Vagina (tissue), 2 donors: ENCODE measurements at regions not wholly inside any gene's neighbourhood (a gene's known extent, or its start where the extent isn't known, plus 50 kb on each side); places are given as distances from the start of the nearest gene placed in this dataset. TPM values are rescaled to one million over a fixed set of nuclear protein-coding genes. Genes with fewer than 3 reads are reported as not detected.

Experiments
- DNase-seq, 2 donors: peaks; one replicate each; pipeline ENCODE4 v3.0.0-alpha.2; 2017; ENCODE audit errors: extremely low spot score in 2 of 2
- H3K27ac ChIP-seq: fragments of 200-600 bp; sonication (generic); one replicate; pipeline ENCODE4 v1.5.1; 2019
- H3K27me3 ChIP-seq: fragments of 200-600 bp; sonication (generic); one replicate; pipeline ENCODE4 v1.5.1; 2019
- H3K36me3 ChIP-seq, 2 donors: fragments of 200-600 bp; sonication (generic); one replicate each; pipeline ENCODE4 v1.5.1; 2017 to 2019
- H3K4me1 ChIP-seq: fragments of 200-600 bp; sonication (generic); one replicate; pipeline ENCODE4 v1.5.1; 2019
- H3K4me3 ChIP-seq, 2 donors: fragments of 200-600 bp; sonication (generic); 1 replicate in 1 of 2; 2 replicates in 1 of 2; pipeline ENCODE4 v1.5.1; 2016 to 2019
- H3K9me3 ChIP-seq: fragments of 200-600 bp; sonication (generic); one replicate; pipeline ENCODE4 v1.5.1; 2019
- POLR2A ChIP-seq, 2 donors: fragments of 450-650 bp; IDR thresholded peaks; one replicate each; pipeline ENCODE4 v1.6.1; 2017; ENCODE audit warnings: antibody characterized with exemption in 2 of 2, mild to moderate bottlenecking in 2 of 2, moderate library complexity in 2 of 2
- POLR2AphosphoS5 ChIP-seq, 2 donors: sonication (generic); formaldehyde crosslinking; IDR thresholded peaks; one replicate each; pipeline ENCODE4 v1.9.0; 2017; ENCODE audit warnings: antibody characterized with exemption in 2 of 2, mild to moderate bottlenecking in 2 of 2, low read depth in 1 of 2; ENCODE audit not compliant: insufficient read depth in 1 of 2
- intact Hi-C: fragments of 100-400 bp; cut with DNase I; formaldehyde crosslinking; loops from one replicate; pipeline ENCODE4 v1.15.1; 2023
- small RNA-seq: library from RNA; depleted of rRNA; stranded (forward); fragments of <200 nt; gene quantifications from one replicate; pipeline ENCODE3, GENCODE V24; 2016
- TF ChIP-seq, protein P1 (sequence below), 3 experiments: fragments of 450-650 bp in 2 of 3; fragments of 200-600 bp in 1 of 3; sonication (generic) in 1 of 3; IDR thresholded peaks; one replicate each; pipeline ENCODE4 v1.5.1; 2017 to 2019; ENCODE audit warnings: antibody characterized with exemption in 3 of 3, mild to moderate bottlenecking in 2 of 3, moderate library complexity in 2 of 3

DNA sequence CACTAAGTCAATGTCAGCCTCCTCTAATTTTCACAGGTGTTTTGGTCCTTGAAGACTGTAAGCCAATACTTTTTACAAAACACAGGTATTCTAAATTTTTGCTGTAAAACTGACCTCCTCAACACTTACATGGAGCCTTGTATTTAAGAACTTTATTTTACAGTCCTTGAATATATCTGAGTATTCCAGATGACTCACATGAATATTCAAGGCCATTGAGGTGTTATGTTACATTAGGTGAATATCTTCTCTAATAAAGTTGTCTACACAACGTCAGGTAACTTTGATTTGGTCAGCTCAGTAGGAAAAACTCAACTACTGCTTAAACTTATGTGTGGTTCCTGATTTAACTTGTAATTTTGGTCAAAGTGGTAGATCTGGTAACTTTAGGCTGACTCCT, 254.2 kb downstream of the OLFM3 start:
- no peaks in the 10 kb centered on the region for H3K9me3 ChIP-seq
- H3K4me1 ChIP-seq: no peaks in the 10 kb centered on the region
- no peak for DNase-seq
- H3K27ac ChIP-seq: no peak overlapping the region
- H3K27me3 ChIP-seq: no peaks in the 10 kb centered on the region
- H3K4me3 ChIP-seq: no peak overlapping the region
- TF ChIP-seq POLR2AphosphoS5 (IDR thresholded peaks at IDR 0.05; ENCODE audit: insufficient read depth in 1 of 2, low read depth in 1 of 2): no peak
- no peak for TF ChIP-seq POLR2A (IDR thresholded peaks at IDR 0.05)
- TF ChIP-seq, protein P1, sequence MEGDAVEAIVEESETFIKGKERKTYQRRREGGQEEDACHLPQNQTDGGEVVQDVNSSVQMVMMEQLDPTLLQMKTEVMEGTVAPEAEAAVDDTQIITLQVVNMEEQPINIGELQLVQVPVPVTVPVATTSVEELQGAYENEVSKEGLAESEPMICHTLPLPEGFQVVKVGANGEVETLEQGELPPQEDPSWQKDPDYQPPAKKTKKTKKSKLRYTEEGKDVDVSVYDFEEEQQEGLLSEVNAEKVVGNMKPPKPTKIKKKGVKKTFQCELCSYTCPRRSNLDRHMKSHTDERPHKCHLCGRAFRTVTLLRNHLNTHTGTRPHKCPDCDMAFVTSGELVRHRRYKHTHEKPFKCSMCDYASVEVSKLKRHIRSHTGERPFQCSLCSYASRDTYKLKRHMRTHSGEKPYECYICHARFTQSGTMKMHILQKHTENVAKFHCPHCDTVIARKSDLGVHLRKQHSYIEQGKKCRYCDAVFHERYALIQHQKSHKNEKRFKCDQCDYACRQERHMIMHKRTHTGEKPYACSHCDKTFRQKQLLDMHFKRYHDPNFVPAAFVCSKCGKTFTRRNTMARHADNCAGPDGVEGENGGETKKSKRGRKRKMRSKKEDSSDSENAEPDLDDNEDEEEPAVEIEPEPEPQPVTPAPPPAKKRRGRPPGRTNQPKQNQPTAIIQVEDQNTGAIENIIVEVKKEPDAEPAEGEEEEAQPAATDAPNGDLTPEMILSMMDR (IDR thresholded peaks at IDR 0.05): no peak
- intact Hi-C loops: no loop called here
- no peaks in the 10 kb centered on the region for H3K36me3 ChIP-seq

DNA sequence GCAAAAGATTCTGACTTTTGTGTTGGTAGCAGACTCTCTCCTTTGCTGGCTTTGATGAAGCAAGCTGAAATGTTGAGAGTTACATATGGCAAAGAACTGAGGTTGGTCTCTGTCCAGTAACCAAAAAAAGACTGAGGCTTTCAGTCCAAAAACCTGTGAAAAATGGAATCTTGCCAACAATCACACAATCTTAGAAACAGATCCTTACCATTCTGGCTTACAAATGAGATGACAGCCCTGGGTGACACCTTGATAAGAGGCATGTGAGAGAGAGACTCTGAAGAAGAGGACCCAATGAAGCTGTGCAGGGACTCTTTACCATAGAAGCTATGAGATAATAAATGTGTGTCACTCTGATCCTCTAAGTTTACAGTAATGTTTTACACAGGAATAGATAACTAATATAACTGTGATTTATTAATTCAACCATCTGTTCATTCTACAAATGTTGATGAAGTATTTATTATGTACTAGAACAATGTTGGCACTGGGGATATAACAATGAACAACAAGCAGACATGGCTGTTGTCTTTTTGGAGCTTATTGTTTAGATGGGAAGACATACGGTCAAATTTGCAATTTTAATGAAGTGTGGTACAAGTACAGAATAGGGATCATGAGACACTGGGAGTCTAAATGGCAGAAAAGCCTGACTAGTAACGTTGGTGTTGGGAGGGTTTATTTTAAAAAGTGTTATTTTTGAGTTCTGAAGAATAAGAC, 251.0 kb downstream of the OLFM3 start:
- no peaks in the 10 kb centered on the region for H3K4me1 ChIP-seq
- H3K27me3 ChIP-seq: no peaks in the 10 kb centered on the region
- no peak for DNase-seq
- TF ChIP-seq POLR2A (IDR thresholded peaks at IDR 0.05): no peak
- TF ChIP-seq, protein P1 (IDR thresholded peaks at IDR 0.05): no peak
- TF ChIP-seq POLR2AphosphoS5 (IDR thresholded peaks at IDR 0.05; ENCODE audit: insufficient read depth in 1 of 2, low read depth in 1 of 2): no peak
- H3K36me3 ChIP-seq: no peaks in the 10 kb centered on the region
- intact Hi-C loops: no loop called here
- no peaks in the 10 kb centered on the region for H3K9me3 ChIP-seq
- H3K4me3 ChIP-seq: no peak overlapping the region
- no peak overlapping the region for H3K27ac ChIP-seq

DNA sequence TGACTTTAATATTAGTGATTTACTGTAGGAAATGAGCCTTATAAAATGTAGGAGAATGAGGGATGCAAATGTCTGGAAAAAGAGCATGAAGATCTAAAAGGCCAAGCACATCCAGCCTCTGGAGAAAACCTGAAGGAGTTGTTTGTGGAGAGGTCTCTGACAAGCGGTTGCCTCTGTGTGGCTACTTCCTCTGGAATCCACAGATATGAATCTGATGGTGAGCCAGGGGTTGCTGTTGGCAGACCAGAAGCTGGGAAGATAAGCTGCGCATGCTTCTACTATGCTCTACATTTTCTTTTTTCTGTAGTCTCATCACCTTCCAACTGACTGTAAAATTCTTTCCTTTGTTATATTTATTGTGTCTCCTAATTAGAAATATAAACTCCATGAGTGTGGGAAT, 248.6 kb downstream of the OLFM3 start:
- no peak overlapping the region for H3K4me3 ChIP-seq
- no peaks in the 10 kb centered on the region for H3K4me1 ChIP-seq
- DNase-seq: no peak
- no peak overlapping the region for H3K27ac ChIP-seq
- TF ChIP-seq, protein P1 (IDR thresholded peaks at IDR 0.05): no peak
- TF ChIP-seq POLR2A (IDR thresholded peaks at IDR 0.05) (no peak), POLR2AphosphoS5 (IDR thresholded peaks at IDR 0.05; ENCODE audit: insufficient read depth in 1 of 2, low read depth in 1 of 2) (no peak)
- no peaks in the 10 kb centered on the region for H3K27me3 ChIP-seq
- intact Hi-C loops: no loop called here
- no peaks in the 10 kb centered on the region for H3K9me3 ChIP-seq
- H3K36me3 ChIP-seq: no peaks in the 10 kb centered on the region

Small RNA genes lying in the stretch of these regions (small RNA-seq; reads per million reads assigned to genes)
- gene RNU6-965P: not detected
